ENCODE measurements at regions not wholly inside any gene's neighbourhood (a gene's known extent, or its start where the extent isn't known, plus 50 kb on each side); places are given as distances from the start of the nearest gene placed in this dataset.

- Histone ChIP-seq H3K4me3 (no peak overlapping the region), H3K27ac (no peak overlapping the region), H3K36me3 (no peaks in the 10 kb centered on the region), H3K27me3 (no peaks in the 10 kb centered on the region), H3K4me1 (ENCODE audit: insufficient read depth) (no peaks in the 10 kb centered on the region), H3K9me3 (no peaks in the 10 kb centered on the region)
- intact Hi-C loops (cut with DNase I): loop anchor here in 2 of 4 donors (10.0 kb wide), 1 partner anchor 794 kb away; the partner anchor contains the start of gene KLF4 (in 2 of the 2)
- DNase-seq: no peak
- TF ChIP-seq EP300 (IDR thresholded peaks at IDR 0.05): no peak
- TF ChIP-seq POLR2A (IDR thresholded peaks at IDR 0.05): no peak
- no peak for TF ChIP-seq CTCF (IDR thresholded peaks at IDR 0.05)
These were observed 577.4 kb downstream of the ACTL7B start for GRCh38 chr9:108278341-108278740.

- intact Hi-C loops (cut with DNase I): loop anchor here in 2 of 4 donors (10.0 kb wide), 1 partner anchor 792 kb away; the partner anchor contains the start of gene KLF4 (in 2 of the 2)
- TF ChIP-seq EP300 (IDR thresholded peaks at IDR 0.05) (no peak), CTCF (IDR thresholded peaks at IDR 0.05) (no peak), POLR2A (IDR thresholded peaks at IDR 0.05) (no peak)
These were observed 578.6 kb downstream of the ACTL7B start for GRCh38 chr9:108277216-108277615.

GRCh38 chr9:108275906-108276305 lies 579.9 kb downstream of the ACTL7B start:
- H3K4me1 ChIP-seq (ENCODE audit: insufficient read depth): peaks cover 2% of the 10 kb centered on the region
- H3K9me3 ChIP-seq: no peaks in the 10 kb centered on the region
- H3K27me3 ChIP-seq: no peaks in the 10 kb centered on the region
- no peak overlapping the region for H3K27ac ChIP-seq
- DNase-seq: no peak
- no peak for TF ChIP-seq EP300 (IDR thresholded peaks at IDR 0.05)
- TF ChIP-seq POLR2A (IDR thresholded peaks at IDR 0.05): no peak
- no peak for TF ChIP-seq CTCF (IDR thresholded peaks at IDR 0.05)
- H3K4me3 ChIP-seq: no peak overlapping the region
- intact Hi-C loops (cut with DNase I): loop anchor here in 2 of 4 donors (10.0 kb wide), 1 partner anchor 791 kb away; the partner anchor contains the start of gene KLF4 (in 2 of the 2)
- no peaks in the 10 kb centered on the region for H3K36me3 ChIP-seq
- 87 to 95% (median 88%) methylated on average over 2 of the region's 2 CpGs for whole genome bisulfite sequencing, 3 donors

More at GRCh38 chr9:108277216-108277615, 578.6 kb downstream of the ACTL7B start:
- Histone ChIP-seq H3K27me3 (no peaks in the 10 kb centered on the region), H3K36me3 (no peaks in the 10 kb centered on the region), H3K9me3 (no peaks in the 10 kb centered on the region), H3K4me3 (no peak overlapping the region), H3K27ac (no peak overlapping the region), H3K4me1 (ENCODE audit: insufficient read depth) (no peaks in the 10 kb centered on the region)
- no peak for DNase-seq

GRCh38 chr9:108274971-108275370 lies 580.8 kb downstream of the ACTL7B start:
- Histone ChIP-seq H3K27ac (no peak overlapping the region), H3K36me3 (no peaks in the 10 kb centered on the region), H3K27me3 (no peaks in the 10 kb centered on the region), H3K9me3 (no peaks in the 10 kb centered on the region), H3K4me3 (no peak overlapping the region), H3K4me1 (ENCODE audit: insufficient read depth) (peaks cover 2% of the 10 kb centered on the region)
- no peak for DNase-seq
- intact Hi-C loops (cut with DNase I): loop anchor here in 2 of 4 donors (10.0 kb wide), 1 partner anchor 790 kb away; the partner anchor contains the start of gene KLF4 (in 2 of the 2)
- no peak for TF ChIP-seq POLR2A (IDR thresholded peaks at IDR 0.05)
- TF ChIP-seq CTCF (IDR thresholded peaks at IDR 0.05): no peak
- TF ChIP-seq EP300 (IDR thresholded peaks at IDR 0.05): no peak
- WGBS, 3 donors: 89 to 95% (median 93%) methylated on average over 5 of the region's 5 CpGs
